ENCODE measurements at regions not wholly inside any gene's neighbourhood (a gene's known extent, or its start where the extent isn't known, plus 50 kb on each side); places are given as distances from the start of the nearest gene placed in this dataset.
"Not testable (repeated sequence)": the region's sequence is repeated elsewhere in the genome, so short reads cannot be mapped to it uniquely, and the experiment has no call there.

GRCh38 chr21:33971492-33972013 is 55.9 kb upstream of the ATP5PO start:
- DNase-seq: no peak

GRCh38 chr21:33969581-33969980 is 54.0 kb upstream of the ATP5PO start:
- no peak for DNase-seq

GRCh38 chr21:33968995-33969348 is 53.4 kb upstream of the ATP5PO start:
- no peak for DNase-seq

- no peak for DNase-seq
These were observed 52.7 kb upstream of the ATP5PO start for GRCh38 chr21:33968080-33968994.

- DNase-seq: no peak
These were observed 51.5 kb upstream of the ATP5PO start for GRCh38 chr21:33967086-33967571.

GRCh38 chr21:33966324-33966949 is 50.8 kb upstream of the ATP5PO start:
- no peak for DNase-seq

GRCh38 chr21:33965662-33966061 is 50.1 kb upstream of the ATP5PO start:
- not testable (repeated sequence) for DNase-seq

Data from islet precursor cell (in vitro differentiated cells).